NCI-H82 treated with DMSO at 0.1 percent for 48 hours (cell line): ENCODE measurements at regions not wholly inside any gene's neighbourhood (a gene's known extent, or its start where the extent isn't known, plus 50 kb on each side); places are given as distances from the start of the nearest gene placed in this dataset.
"Not testable (repeated sequence)": the region's sequence is repeated elsewhere in the genome, so short reads cannot be mapped to it uniquely, and the experiment has no call there.

ENCODE experiments used
- DNase-seq: peaks from one replicate; lab custom pipeline; 2025; ENCODE audit not compliant: unreplicated experiment; lab: John Stamatoyannopoulos, UW

- no peak for DNase-seq
These were observed 380.8 kb upstream of the SPRY2 start for GRCh38 chr13:80721689-80722088.

DNA sequence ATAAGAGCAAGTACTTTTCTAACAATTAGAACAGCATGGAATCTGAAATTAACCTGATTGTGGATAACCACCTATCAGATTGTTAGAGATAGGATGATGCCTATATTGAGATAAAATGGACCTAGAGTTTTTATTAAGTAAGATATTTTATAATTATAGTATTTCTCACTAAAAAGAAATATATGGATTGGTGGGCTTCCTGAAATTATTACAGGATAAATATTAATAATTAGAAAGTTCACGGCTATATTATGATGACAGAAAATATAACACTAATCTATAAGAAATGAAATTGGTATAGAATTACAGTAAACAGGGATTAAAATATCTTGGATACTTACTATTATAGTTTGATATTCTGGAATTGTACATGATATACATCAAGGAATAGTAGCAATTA, 378.0 kb upstream of the SPRY2 start:
- no peak for DNase-seq

DNA sequence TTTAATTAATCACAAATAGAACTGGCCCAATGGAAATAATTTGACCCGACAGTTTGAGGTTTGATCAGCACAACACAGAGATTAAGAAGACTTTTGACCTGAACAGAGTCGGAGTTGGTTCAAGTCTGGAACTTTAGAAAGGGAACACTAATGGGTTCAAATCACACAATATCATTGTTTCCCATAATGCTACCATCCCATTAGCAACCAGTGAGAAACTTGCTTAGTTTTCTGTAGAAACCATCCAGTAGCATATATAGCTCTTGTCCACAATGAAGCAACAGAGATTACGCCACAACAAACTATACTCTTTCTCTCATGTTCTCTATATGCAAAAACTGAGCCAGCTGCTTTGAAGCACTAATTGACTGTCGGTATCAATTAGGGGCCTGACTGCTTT, 376.9 kb upstream of the SPRY2 start:
- no peak for DNase-seq

- DNase-seq: no peak
These were observed 375.7 kb upstream of the SPRY2 start for GRCh38 chr13:80716610-80717081.

- no peak for DNase-seq
These were observed 371.1 kb upstream of the SPRY2 start for GRCh38 chr13:80712026-80712425.

DNA sequence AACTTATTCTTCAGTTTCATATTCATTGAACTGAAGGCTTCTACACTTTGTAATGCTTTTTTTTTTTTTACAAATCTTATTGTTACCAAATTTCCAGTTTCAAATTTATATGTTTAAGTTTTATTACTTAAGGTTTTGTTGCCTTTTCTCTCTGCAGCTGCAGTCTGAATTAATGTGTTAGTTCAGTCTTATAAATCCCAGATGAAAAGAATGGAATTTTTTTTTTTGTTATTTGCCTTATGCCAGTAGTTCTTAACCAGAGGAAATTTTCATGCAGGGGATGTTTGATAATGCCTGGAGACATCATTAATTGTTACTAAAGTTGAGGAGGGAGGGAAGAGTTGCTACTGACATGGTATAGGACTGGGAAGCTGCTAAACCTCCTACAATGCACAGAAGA, 367.9 kb upstream of the SPRY2 start:
- DNase-seq: no peak

DNA sequence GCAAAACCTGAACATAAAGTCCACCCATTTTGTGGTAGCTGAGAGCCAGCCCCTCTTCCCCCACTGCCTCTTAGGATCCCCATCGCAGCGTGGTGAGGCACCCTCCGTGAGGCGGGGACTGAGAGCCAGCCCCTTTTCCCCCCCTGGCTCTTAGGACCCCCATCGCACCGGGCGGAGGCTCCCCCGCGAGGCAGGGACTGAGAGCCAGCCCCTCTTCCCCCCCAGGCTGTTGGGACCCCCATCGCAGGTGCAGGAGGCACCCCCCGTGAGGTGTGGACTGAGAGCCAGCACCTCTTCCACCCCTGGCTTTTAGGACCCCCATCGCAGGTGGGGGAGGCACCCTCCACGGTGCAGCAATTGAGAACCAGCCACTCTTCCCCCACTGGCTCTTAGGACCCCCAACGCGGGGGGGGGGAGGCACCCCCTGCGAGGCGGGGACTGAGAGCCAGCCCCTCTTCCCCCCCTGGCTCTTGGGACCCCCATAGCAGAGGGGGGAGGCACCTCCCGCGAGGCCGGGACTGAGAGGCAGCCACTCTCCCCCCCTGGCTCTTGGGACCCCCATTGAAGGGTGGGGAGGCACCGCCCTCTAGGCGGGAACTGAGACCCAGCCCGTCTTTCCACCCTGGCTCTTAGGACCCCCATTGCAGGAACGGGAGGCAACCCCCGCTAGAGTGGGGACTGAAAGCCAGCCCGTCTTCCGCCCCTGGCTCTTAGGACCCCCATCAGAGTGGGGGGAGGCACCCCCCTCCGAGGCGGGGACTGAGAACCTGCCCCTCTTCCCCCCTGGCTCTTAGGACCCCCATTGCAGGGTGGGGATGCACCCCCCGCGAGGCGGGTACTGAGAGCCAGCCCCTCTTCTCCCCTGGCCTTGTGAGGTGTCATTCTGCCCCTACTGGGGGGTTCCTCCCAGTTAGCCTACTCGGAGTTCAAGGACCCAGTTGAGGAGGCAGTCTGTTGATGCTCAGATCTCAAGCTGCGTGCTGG, 366.4 kb upstream of the SPRY2 start:
- no peak for DNase-seq

GRCh38 chr13:80706164-80706471, 365.2 kb upstream of the SPRY2 start:
- no peak for DNase-seq

- DNase-seq: no peak
These were observed 364.6 kb upstream of the SPRY2 start for GRCh38 chr13:80705371-80706163.

DNA sequence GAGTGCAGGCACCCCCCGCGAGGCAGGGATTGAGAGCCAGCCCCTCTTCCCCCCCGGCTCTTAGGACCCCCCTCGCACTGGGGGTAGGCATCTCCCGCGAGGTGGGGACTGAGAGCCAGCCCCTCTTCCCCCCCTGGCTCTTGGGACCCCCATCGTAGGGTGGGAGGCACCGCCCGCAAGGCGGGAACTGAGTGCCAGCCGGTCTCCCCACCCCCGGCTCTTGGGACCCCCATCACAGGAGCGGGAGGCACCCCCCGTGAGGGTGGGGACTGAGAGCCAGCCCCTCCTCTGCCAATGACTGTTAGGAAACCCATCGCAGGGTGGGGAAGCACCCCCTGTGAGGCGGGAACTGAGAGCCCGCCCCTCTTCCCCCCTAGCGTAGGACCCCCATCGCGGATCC, 363.4 kb upstream of the SPRY2 start:
- DNase-seq: no peak

DNA sequence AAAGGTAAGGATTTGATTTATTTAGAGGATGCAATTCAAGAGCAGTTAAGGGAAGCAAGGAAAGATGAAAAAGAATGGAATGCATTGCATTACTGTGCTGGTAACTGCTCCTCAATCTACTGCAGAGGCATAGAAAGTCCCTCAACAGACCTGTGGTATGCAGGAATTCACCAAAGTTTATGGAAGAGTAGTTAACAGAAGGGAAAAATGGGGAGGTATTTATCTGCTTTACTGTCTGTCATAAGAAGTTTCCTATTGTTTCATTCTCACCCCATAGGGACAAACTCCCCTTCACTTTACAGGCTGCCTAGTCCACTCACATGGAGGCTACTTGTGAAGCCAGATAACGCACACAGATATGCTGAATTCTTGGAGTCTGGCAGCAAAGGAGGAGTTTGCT, 354.9 kb upstream of the SPRY2 start:
- DNase-seq: no peak

- not testable (repeated sequence) for DNase-seq
These were observed 350.9 kb upstream of the SPRY2 start for GRCh38 chr13:80691814-80692213.

GRCh38 chr13:80690208-80690607, 349.3 kb upstream of the SPRY2 start:
- DNase-seq: no peak

DNA sequence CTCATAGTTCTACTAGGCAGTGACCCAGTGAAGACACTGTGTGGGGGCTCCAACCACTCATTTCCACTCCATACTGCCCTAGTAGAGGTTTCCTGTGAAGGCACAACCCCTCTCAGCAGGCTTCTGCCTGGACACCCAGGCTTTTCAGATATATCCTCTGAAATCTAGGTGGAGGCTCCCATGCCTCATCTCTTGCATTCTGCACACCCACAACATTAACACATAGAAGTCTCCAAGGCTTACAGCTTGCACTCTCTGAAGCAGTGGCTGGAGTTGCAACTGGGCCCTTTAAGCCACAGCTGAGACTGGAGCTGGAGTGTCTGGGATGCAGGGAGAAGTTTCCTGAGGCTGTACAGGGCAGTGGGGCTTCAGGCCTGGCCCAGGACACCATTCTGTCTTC, 347.7 kb upstream of the SPRY2 start:
- DNase-seq: no peak

DNA sequence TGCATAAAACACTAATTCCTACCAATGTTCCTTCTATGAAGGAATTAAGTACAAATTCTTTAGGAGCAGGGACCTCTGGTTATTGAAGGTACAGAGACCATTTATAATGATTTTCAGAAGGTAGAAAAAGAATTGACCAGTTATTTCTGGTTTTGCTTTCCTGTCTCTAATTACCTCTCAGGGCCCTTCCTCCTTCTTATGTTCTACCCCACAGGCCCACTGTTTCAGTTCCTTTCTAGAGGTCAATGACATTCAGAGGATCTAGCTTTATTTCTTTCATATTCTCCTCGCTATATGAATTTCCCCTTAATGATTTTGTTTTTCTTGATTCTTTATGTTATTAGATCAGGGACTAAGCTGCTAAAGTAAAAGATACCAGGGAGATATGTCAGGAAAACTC, 345.0 kb upstream of the SPRY2 start:
- DNase-seq: no peak

GRCh38 chr13:80684217-80684991, 343.5 kb upstream of the SPRY2 start:
- DNase-seq: no peak

DNA sequence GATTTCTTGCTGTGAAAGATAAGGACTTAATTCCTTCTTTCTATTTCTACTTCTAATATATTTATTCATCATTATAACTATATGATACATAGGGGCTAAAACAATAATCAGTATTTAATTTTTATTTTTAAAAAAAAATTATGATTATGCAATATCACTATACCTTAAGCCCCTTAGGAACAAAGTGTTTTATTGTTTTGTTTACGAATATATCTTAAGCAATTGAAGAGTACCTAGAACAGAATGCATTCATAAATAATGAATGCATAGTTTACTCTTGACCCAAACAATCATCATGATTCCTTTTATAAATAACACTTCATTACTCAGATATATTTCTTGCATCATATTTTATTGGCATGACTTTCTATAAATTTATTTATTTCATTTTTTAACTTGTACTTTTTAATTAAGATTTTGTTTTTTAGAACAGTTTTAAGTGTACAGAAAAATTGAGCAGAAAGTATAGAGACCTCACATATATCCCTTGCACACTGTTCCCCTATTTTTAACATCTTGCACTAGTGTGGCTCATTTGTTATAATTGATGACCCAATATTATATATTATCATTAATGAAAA, 339.9 kb upstream of the SPRY2 start:
- no peak for DNase-seq

GRCh38 chr13:80679423-80679822, 338.5 kb upstream of the SPRY2 start:
- DNase-seq: no peak

GRCh38 chr13:80677227-80677626, 336.3 kb upstream of the SPRY2 start:
- DNase-seq: no peak

DNA sequence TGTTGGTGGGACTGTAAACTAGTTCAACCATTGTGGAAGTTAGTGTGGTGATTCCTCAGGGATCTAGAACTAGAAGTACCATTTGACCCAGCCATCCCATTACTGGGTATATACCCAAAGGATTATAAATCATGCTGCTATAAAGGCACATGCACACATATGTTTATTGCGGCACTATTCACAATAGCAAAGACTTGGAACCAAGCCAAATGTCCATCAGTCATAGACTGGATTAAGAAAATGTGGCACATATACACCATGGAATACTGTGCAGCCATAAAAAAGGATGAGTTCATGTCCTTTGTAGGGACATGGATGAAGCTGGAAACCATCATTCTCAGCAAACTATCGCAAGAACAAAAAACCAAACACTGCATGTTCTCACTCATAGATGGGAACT, 334.5 kb upstream of the SPRY2 start:
- not testable (repeated sequence) for DNase-seq

GRCh38 chr13:80671773-80672172, 330.8 kb upstream of the SPRY2 start:
- no peak for DNase-seq
